ENCODE measurements at regions not wholly inside any gene's neighbourhood (a gene's known extent, or its start where the extent isn't known, plus 50 kb on each side); places are given as distances from the start of the nearest gene placed in this dataset.
"Not testable (repeated sequence)": the region's sequence is repeated elsewhere in the genome, so short reads cannot be mapped to it uniquely, and the experiment has no call there.

DNA sequence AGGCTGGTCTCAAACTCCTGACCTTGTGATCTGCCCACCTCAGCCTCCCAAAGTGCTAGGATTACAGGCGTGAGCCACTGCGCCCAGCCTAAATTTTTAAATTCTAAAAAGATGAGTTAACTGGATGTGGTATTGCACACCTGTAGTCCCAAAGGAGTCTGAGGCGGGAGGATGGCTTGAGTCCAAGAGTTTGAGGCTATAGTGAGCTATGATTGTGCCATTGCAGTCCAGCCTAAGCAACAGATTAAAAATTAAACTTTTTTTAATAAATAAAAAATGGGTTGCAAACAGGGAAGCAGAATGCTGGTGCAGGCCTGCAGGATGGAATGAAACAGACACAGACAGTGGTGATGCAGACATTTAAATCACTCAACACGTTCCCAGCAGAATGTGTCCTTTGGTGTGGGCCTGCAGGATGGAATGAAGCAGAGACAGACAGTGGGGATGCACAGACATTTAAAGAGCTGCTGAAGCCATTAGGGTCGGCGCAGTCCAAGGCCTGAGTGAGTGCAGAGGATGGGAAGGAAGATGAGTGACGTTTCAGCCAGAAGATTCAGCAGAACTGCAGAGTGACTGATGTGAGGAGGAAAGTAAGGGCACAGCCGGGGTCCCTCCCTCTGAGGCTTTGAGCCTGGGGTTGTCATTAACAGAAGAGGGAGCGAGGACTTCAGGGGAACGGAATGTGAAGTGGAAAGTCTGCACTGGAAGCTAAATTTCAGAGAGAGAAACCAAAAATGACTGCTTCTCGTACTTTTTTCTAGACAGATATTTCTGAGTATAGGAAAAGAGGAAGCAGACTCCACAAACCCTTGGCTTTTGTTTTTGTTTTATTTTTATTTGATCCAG is 117.5 kb downstream of the RIN2 start:
- DNase-seq, result no peak

DNA sequence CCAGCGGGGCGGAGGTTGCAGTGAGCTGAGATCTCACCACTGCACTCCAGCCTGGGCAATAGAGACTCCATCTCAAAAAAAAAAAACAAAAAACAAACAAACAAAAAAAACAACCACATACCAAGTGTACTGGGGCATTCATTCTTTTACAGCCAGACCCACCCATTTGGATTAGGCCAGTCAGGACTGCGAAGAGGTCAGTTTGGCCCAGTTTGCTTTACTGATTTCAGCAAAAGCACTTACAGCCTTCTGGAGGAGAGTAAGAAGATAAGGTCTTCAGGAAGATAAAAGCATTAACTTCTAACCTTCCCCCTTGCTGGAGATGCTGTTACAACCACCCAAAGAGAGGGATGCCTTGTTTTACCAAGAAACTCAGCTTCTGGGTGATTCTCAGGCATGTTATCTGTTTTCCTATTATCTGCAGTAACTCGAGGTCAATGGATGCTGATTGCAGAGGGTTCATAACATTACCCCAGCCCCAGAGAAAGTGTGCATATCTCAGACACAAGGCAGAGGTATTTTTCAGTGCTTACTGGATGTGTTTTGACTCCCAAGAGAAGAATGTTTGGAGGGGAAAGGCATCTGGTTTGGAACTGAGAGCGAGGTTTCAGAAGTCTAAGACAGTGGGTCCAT is 118.9 kb downstream of the RIN2 start:
- no peak for DNase-seq

DNA sequence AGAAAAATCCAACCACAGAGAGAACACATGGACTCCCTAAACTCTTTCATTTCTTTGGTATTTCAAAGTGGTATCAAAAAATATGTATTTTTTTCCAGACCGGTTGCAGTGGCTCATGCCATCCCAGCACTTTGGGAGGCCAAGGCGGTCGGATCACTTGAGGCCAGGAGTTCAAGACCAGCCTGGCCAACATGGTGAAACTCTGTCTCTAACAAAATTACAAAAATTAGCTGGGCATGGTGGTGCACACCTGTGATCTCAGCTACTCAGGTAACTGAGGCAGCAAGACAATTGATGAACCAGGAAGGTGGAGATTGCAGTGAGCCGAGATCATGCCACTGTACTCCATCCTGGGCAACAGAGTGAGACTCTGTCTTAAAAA is 121.8 kb downstream of the RIN2 start:
- DNase-seq, result not testable (repeated sequence)

DNA sequence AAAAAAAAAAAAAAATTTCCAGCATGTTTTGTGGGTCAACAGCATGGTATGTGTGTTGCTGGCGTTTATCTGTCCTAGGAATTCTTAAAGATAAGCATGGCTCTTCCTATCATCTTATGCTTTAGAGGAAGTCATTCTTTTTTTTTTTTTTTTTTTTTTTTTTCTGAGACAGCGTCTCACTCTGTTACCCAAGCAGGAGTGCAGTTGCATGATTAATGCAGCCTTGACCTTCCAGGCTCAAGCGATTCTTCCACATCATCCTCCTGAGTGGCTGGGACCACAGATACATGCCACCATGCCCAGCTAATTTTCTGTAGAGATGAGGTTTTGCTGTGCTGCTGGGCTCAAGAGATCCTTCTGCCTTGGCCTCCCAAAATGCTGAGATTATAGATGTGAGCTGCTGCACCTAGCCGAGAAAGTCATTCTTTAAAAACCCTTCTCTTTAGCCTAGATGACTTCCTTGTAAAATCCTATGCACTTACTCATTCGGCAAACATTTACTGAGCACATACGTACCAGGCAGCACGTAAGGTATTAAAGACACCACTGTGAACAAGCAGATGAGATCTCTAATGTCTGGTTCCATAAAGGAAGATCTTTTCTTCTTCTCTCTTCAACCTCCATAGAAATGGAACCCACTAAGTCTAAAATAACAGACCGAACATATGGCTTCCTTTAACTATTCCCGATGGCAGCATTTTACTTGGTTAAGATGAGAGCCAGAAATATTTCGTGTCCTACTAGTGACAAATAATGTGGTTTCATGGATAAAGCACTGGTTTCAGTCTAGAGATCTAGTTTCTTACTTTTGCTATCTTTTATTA is 122.4 kb downstream of the RIN2 start:
- no peak for DNase-seq

DNA sequence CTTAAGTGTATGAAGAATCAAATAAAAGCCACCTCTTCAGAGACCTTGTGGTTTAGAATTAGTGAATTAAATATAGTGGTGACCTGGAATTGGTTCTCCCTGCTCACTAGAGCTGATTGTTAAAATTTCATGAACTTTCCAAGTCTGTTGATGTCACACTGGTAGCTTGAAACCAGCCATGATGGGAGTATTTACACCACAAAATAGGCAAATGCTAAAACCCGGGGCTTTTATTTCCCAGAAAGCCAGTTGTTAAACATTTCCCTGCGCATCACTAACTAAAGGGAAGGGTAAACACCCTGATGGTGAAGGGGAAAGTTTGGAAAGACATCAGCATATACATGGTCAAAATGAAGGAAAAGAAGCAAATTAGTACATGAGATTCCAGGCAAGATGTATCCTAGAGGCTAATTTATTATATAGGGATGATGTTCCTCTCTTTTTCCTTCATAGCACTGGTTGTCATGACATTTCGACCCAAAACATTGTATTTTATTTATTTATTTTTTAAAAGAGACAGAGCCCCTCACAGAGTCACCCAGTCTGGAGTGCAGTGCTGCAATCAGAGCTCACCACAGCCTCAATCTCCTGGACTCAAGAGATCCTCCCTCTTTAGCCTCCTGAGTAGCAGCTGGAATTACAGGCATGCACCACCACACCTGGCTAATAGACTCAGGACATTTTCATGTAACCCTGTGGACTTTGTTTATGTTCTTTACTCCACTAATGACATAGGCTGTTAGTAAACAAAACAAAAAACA is 123.2 kb downstream of the RIN2 start:
- no peak for DNase-seq

DNA sequence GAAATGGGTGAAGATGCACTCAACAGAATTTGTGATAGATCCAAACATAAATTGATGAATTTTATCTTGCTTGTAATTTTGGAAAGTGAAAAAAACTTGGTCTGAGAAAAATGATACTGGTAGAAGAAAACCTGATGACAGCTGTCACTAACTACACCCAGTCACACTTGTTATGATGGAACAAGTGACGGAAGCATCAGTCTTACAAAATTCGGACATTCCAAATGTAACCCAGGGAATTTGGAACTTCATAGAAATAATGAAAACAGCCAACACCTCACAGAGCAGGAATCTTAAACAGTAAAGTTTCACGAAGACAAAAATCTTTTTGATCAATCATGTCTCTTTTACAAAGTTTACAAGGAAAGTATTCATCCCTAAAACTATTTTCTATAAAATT is 123.9 kb downstream of the RIN2 start:
- DNase-seq, result no peak

DNA sequence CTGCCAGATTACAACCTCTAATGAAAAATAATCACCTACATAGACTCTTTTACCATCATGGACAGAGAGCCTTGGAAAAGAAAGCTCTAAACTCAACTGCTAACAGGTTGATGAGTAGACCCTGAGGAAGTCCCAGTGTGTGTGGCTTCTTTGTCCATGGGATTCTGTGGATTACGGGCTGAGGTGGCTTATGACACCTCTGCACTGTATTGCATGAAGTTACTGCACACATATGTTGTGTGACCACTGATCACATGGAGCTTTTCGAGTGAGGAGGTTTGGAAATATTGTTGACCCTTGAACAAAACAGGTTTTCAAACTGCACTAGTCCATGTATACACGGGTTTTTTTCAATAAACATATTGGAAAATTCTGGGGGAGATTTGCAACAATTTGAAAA is 124.4 kb downstream of the RIN2 start:
- no peak for DNase-seq

DNA sequence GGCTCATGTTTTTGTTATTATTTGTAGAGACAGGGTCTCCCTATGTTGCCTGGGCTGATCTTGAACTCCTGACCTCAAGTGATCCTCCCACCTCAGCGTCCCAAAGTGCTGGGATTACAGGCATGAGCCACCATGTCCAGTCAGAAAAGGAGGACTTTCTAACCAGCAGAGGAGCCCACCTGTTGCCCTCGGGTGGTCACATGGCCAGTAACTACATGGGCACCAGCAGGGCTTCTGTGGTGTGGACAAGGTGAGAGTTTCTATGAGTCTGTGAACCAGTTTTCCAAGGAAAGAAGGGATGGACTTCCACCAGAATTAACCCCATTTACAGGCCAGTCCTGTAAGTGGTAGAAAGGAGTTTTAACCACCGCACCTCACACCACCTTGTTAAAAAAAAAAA is 125.4 kb downstream of the RIN2 start:
- no peak for DNase-seq

DNA sequence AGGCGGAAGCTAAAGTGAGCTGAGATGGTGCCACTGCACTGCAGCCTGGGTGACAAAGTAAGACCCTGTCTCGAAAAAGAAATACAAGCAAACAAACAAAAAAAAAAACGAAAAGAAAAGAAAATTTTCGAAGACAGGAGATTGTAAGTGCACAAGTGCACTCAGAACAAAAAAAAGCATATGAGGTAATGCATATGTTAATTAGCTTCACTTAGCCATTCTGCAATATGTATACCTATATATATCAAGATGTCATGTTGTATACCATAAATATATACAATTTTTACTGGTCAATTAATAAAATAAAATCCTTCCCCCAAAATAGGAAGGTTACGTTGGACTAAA is 127.5 kb downstream of the RIN2 start:
- no peak for DNase-seq

DNA sequence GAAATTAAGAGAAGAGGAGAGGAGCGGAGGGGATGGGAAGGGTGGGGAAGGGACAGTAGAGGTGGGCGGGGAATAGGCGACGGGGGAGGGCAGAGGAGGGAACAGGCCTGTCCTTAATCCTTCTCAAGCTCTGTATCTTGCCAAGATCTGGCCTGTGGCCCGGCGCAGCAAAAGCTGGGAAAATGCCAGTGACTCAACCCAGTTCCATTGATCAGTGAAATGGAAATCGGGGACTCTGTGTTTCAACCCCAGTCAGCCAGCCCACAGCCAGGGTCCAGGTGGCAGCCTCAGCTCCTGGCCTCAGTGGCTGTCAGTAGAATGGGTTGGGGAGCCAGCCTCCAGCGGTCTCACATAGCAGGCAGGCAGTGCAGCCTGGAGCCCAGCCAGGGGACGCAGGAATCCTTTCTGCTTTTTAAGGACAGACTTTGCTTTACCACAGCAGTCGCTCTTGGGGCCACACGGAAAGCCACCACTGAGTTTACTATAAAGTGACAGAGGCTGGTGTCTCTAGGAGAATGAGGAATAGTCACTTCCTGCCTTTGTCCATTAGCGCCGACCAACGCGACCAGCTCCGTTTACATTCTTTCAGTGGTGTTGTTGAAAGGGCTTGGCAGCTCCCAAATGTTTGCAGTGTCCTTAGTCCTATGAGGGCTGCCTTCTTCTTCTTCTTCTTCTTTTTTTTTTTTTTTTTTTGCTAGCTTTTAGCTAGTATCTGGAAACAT is 128.0 kb downstream of the RIN2 start:
- DNase-seq, result no peak

DNA sequence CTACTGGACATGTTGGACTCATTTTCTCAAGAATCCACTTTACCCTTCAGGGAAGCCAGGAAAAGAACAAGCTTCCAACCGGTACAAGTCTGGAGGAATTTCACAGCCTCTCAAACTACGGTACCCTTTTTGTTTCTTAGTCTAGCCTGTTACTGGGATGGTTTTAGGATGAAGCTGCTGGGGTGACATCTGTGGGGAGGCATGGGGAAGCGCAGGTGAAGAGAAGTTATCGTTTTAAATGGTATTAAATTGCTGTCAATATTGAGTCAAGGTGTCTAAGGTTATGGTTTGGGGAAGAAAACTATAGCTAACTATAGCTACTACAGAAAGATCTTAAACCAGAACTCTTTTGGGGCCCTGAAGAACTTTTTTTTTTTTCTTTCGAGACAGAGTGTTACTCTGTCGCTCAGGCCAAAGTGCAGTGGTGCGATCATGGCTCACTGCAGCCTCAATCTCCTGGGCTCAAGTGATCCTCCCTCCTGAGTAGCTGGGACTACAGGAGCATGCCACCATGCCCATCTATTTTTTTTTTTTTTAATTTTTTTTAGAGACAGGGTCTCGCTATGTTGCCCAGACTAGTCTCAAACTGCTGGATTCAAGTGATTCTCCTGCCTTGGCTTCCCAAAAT is 128.7 kb downstream of the RIN2 start:
- no peak for DNase-seq

DNA sequence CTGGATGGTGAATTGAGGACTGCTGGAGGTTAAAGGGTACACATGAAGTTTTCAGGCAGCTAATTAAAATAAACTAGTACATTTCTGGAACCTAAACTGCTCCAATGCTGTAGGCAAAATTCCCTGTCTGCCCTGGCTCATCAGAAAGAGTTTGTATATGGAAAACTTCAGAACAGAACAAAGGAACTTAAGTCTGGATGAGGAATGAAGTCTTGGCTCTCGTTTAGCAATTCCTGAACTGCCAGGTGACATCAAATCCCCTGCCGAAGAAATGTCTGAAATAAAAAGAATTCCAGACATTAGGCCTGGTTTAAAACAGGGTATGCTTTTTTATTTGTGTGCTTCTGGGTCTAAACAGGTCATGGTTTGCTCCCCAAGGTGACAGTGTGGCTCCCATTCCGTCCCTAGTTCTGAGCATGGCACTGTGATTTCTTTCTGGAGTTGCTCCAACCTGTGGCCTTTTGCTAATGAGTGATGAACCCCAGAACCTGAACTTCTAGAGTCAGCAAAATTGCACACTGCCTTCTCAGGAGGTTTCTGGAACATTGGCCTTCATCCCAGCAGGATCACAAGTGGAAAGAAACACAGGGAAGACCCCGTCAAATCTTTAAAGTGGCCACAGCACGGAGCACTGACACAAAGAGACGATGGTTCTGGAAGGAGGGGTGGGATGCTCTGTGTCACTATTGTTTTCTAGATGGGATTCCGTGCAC is 129.4 kb upstream of the NAA20 start:
- no peak for DNase-seq

DNA sequence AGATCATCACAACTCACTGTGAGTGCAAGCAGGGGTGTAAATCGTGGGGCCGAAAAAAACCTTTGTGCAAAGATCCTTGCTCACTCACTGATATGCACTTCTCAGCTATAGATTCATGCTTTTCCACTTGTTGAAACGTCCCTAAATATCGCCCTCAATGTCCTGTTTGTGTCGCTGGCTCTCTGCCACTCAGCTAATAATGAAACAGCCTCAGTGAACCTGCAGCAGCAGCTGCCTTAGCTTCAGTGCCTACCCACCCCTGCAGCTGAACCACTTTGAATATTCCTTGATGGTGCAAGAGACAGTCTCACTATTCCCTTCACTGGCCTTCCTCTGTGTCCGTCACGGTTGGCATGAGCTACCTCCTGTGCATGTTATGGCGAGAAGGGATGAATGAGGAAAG is 128.9 kb upstream of the NAA20 start:
- DNase-seq, result no peak

DNA sequence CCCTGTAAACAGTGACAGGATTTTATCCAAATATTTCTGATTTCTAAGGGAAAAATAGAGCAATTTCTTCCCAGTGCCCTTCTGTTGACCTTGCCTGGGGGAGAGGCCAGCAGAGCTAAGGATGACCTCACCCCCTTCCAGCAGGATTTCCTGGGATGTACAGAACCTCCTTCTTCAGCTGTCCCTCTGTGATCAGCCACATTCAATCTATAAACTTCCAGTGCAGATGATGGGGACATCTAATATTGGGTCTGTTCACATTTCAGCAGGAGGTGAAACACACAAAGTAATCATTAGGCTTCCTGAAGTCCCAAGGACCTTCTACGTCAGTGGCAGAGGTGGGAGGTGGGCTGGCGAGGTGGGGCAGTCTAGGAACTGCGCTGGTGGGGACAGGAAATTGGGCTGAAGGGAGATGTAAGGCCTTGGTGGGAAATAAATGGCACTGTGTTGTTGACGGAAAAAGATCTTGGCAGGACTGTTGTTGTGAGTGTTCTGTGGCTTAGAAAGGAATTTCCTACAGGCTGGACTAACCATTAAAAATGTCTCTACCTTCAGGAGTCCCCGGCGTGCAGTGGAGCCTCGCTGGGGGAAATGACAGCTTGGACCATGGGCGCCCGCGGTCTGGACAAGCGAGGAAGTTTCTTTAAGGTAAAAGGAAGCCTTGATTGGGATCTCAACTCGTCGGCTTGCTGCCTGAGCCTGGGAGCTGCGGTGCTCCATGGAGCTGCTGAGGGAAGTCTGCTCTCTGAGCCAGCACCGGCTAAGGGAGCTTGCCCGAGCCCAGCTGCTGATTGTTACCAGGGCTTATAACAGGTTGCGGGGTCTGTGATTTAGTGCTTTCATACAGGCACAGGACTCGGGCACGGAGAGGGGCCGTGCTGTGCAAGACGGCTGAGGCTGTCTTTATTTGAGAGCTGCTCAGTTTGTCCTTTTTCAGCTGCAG is 127.9 kb upstream of the NAA20 start:
- DNase-seq, result no peak

DNA sequence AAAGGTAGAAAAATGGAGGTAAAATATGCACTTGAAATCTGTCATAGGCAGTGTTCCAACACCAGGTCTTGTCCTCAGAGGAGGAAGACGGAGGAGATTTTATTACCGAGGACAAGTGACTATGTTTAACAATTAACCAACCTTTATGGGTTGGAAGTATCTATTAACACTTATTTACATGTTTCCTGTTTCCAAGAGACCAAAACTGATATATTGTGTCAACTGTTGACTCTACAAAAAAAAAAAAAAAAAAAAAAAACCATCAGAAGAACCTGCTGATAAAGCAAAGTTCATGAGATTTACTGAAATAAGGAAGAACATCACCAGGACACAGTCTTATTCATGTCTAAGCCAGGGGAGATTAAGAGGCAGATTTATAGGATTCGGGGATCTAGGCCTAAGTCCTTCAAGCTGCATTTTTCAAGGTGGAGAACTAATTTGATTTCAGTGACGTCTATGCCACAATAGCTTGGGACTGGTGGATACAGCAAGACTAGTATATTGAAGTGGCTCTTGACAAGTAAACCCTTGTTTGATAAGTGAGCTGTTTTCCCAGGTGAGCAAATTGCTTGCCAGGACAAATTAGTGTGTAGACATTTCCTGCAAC is 126.6 kb upstream of the NAA20 start:
- DNase-seq, result no peak

DNA sequence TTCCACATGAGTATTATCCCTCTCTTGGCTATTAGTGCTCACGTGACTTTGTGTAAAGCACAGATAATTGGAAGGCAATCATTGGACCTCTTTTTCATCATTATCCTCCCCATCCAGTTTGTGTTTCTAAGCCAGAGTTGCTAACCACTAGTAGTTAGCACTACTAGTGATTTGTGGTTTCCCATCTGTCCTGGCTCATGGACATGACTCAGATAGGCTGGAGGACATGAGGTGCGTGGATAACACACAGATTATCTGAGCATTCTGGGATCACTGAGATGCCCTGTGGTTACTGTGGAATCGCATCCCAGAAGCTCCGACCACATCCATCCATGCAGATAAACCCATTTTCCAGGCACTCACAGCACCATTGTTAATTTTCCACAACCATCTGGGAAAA is 123.8 kb upstream of the NAA20 start:
- no peak for DNase-seq

DNA sequence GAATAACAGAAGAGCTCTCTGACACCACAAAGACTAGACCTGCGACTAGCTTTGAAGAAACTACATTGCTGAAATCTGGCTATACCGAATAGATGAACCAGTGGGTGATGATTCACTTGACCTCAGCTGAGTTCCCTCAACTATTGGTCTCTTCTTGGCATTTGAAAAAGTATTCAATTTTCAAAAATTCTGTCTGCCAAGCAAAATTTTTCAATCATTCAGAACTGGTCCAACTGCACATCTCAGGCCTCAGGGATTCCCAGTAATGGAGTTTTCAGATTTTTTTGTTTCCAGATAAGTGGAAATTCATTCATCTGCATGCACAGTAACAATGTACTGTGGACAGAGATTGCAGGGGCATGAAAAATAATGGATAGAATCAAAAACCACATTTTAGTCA is 121.4 kb upstream of the NAA20 start:
- no peak for DNase-seq

DNA sequence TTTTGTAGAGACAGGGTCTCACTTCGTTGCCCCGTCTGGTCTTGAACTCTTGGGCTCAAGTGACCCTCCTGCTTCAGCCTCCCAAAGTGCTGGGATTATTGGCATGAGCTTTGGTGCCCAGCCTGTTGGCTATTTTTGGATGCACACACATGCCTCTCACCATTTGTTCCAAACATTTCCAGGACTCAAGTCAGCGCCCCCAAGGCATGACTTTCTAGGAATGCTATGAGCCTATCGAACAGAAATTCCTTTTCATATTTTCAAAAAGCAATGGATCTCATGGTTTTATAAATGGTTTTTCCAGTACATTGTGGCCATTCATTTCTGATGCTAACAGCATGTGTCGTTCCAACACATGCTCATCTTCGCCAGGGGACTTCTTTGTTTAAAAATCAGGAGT is 119.3 kb upstream of the NAA20 start:
- no peak for DNase-seq

DNA sequence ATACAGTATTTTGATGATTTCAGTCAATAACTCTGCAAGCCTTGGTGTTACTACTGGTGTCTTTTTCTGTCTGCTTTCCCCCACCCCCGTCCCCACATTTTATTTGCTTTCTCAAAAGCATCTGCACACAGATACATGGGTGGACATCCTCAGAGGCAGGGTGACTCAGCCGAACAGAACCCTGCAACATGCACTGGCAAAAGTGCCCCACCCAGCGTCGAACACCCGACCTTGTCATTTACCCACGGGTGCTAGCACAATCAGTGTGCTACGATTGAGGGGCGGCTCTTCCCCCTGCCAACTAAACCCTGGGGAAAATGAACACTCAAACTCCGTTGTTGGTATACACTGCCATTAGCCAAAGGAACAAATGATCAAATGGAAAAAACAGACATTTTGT is 115.9 kb upstream of the NAA20 start:
- no peak for DNase-seq

All from NCI-H2081 treated with DMSO at 0.1 percent for 48 hours (cell line).